ENCODE measurements at regions not wholly inside any gene's neighbourhood (a gene's known extent, or its start where the extent isn't known, plus 50 kb on each side); places are given as distances from the start of the nearest gene placed in this dataset.

DNA sequence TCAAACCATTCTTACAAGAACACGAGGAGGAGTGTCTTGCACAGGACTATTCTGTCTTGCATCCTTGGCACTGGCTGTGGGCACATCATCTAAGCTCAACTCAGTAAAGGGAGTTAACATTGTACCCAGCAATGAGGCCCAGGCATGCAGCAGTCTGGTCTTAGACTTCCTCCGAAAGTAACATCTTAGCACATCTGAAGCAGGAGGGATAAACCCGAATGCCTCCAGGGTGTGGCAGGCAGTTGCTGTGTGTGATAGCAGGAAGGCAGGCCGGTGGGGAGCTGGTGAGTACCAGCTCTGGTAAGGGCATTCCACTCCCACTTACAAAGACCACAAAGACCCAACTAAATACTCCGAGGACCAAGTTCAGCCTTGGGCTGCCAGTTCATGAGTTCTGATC is 206.3 kb downstream of the TSN start:
- TF ChIP-seq, protein P1, sequence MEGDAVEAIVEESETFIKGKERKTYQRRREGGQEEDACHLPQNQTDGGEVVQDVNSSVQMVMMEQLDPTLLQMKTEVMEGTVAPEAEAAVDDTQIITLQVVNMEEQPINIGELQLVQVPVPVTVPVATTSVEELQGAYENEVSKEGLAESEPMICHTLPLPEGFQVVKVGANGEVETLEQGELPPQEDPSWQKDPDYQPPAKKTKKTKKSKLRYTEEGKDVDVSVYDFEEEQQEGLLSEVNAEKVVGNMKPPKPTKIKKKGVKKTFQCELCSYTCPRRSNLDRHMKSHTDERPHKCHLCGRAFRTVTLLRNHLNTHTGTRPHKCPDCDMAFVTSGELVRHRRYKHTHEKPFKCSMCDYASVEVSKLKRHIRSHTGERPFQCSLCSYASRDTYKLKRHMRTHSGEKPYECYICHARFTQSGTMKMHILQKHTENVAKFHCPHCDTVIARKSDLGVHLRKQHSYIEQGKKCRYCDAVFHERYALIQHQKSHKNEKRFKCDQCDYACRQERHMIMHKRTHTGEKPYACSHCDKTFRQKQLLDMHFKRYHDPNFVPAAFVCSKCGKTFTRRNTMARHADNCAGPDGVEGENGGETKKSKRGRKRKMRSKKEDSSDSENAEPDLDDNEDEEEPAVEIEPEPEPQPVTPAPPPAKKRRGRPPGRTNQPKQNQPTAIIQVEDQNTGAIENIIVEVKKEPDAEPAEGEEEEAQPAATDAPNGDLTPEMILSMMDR (IDR thresholded peaks at IDR 0.05; ENCODE audit: low read depth, low read length), result no peak
- no peak for TF ChIP-seq POLR2A (IDR thresholded peaks at IDR 0.05; ENCODE audit: extremely low read depth, insufficient read length)
